K562 (cell line): ENCODE measurements at regions not wholly inside any gene's neighbourhood (a gene's known extent, or its start where the extent isn't known, plus 50 kb on each side); places are given as distances from the start of the nearest gene placed in this dataset.

ENCODE experiments used
- ATAC-seq: fragments of 200-7000 bp; cut with Tn5 transposase; 3 replicates; pipeline ENCODE4 v1.9.1; 2020; ENCODE audit warnings: moderate library complexity
- BruUV-seq: library from RNA; stranded (reverse); fragments of 400-500 nt; replicated peaks from 2 replicates; lab custom pipeline; 2021; lab: Mats Ljungman, UMichigan
- CTCF ChIA-PET: fragments of 300-600 bp; formaldehyde crosslinking; extraction: SDS; loops from one replicate; lab custom pipeline; 2021; ENCODE audit warnings: low intra/inter-chr PET ratio; lab: Yijun Ruan, JAX
- POLR2A ChIA-PET: fragments of 300-600, 350-650 bp; sonication (Branson Sonifier 250); formaldehyde crosslinking; extraction: SDS; loops from one replicate; lab custom pipeline; 2021; ENCODE audit warnings: antibody characterized with exemption, inconsistent platforms; lab: Yijun Ruan, JAX
- DNase-seq, 4 experiments: peaks; one replicate each; pipeline versions ENCODE4 v3.0.0 to v3.0.0-alpha.2; 2011 to 2018; ENCODE audit warnings: low spot score in 3 of 4, mixed read lengths in 3 of 4; ENCODE audit errors: extremely low read depth in 1 of 4
- FAIRE-seq: peaks from 2 replicates; lab custom pipeline; 2011; peaks lifted over from hg19 to GRCh38; lab: Jason Lieb, UNC
- H2AFZ ChIP-seq: 2 replicates; pipeline ENCODE4 v1.6.0; 2011; ENCODE audit warnings: low read depth, low read length, control low read depth, inconsistent platforms
- H3K27ac ChIP-seq: fragments of 200-600 bp; 3 replicates; pipeline ENCODE4 v1.8.0; 2011; ENCODE audit warnings: low read depth, mild to moderate bottlenecking, control low read depth, inconsistent platforms, low read length, moderate library complexity, mixed read lengths; ENCODE audit errors: extremely low read depth
- H3K27me3 ChIP-seq, 2 experiments: fragments of 300-600 bp in 1 of 2; 2 replicates in 1 of 2; 3 replicates in 1 of 2; pipeline versions ENCODE4 v1.6.0 to v1.8.0; 2011; ENCODE audit warnings: inconsistent platforms in 2 of 2, low read length in 2 of 2, mild to moderate bottlenecking in 1 of 2, mixed read lengths in 1 of 2, moderate library complexity in 1 of 2; ENCODE audit not compliant: control insufficient read depth in 2 of 2, insufficient read depth in 2 of 2
- H3K36me3 ChIP-seq: fragments of 300-600 bp; 3 replicates; pipeline ENCODE4 v1.8.0; 2011; ENCODE audit warnings: mild to moderate bottlenecking, low read length, inconsistent platforms; ENCODE audit not compliant: control insufficient read depth, insufficient read depth
- H3K4me1 ChIP-seq, 2 experiments: fragments of 200-600 bp in 1 of 2; replicated peaks in 1 of 2; 2 replicates in 1 of 2; 3 replicates in 1 of 2; pipeline versions ENCODE4 v1.5.1 to v1.8.0; 2011; ENCODE audit warnings: inconsistent platforms in 2 of 2, low read length in 2 of 2, mild to moderate bottlenecking in 1 of 2, mixed read lengths in 1 of 2, moderate library complexity in 1 of 2; ENCODE audit not compliant: control insufficient read depth in 2 of 2, insufficient read depth in 2 of 2
- H3K4me2 ChIP-seq: 2 replicates; pipeline ENCODE4 v1.6.1; 2011; ENCODE audit warnings: low read length, control low read depth, inconsistent platforms, mixed read lengths; ENCODE audit not compliant: insufficient read depth
- H3K4me3 ChIP-seq: fragments of 200-600 bp; sonication (generic), shearing (Covaris generic); 2 replicates; pipeline ENCODE4 v1.5.1; 2016; ENCODE audit warnings: control low read depth, inconsistent platforms
- H3K79me2 ChIP-seq: fragments of 200-600 bp; 3 replicates; pipeline ENCODE4 v1.8.0; 2011; ENCODE audit warnings: low read length, inconsistent platforms; ENCODE audit not compliant: control insufficient read depth, insufficient read depth
- H3K9ac ChIP-seq, 2 experiments: 2 replicates each; pipeline versions ENCODE4 v1.6.0 to v1.6.1; 2011; ENCODE audit warnings: low read depth in 2 of 2, low read length in 2 of 2, control low read depth in 1 of 2, inconsistent platforms in 1 of 2, mild to moderate bottlenecking in 1 of 2, mixed read lengths in 1 of 2; ENCODE audit not compliant: insufficient read depth in 1 of 2
- H3K9me1 ChIP-seq: one replicate; pipeline ENCODE4 v1.6.0; 2011; ENCODE audit warnings: inconsistent platforms, mild to moderate bottlenecking, low read length, moderate library complexity; ENCODE audit not compliant: control insufficient read depth, insufficient read depth
- H3K9me3 ChIP-seq: replicated peaks from 2 replicates; pipeline ENCODE4 v1.5.1; 2011; ENCODE audit warnings: low read depth, low read length, inconsistent platforms; ENCODE audit not compliant: control insufficient read depth, insufficient read depth
- H4K20me1 ChIP-seq: replicated peaks from 2 replicates; pipeline ENCODE4 v1.6.1; 2011; ENCODE audit warnings: low read length, inconsistent platforms, mixed read lengths; ENCODE audit not compliant: control insufficient read depth, insufficient read depth
- ATF4 ChIP-seq: fragments of 450-650 bp; formaldehyde crosslinking; IDR thresholded peaks from 2 replicates; pipeline ENCODE4 v1.4.0; 2022; ENCODE audit warnings: mild to moderate bottlenecking, moderate library complexity
- CEBPZ ChIP-seq: fragments of 150-350 bp; IDR thresholded peaks from 2 replicates; pipeline ENCODE4 v1.6.1; 2014; ENCODE audit warnings: low read depth, mild to moderate bottlenecking, low read length, borderline replicate concordance
- EP400 ChIP-seq: fragments of 450-650 bp; IDR thresholded peaks from 2 replicates; pipeline ENCODE4 v1.6.1; 2017; ENCODE audit warnings: antibody characterized with exemption, mild to moderate bottlenecking, moderate library complexity
- KDM4B ChIP-seq, 2 experiments: fragments of 450-650 bp in 1 of 2; sonication (generic) in 1 of 2; IDR thresholded peaks; 2 replicates each; pipeline ENCODE4 v1.6.1; 2016 to 2017; ENCODE audit warnings: borderline replicate concordance in 2 of 2, antibody characterized with exemption in 1 of 2, low read depth in 1 of 2, mild to moderate bottlenecking in 1 of 2
- MAFG ChIP-seq: fragments of 450-650 bp; conservative IDR thresholded peaks from 2 replicates; pipeline ENCODE4 v1.6.1; 2016; ENCODE audit warnings: missing genetic modification characterization, missing compliant biosample characterization
- MAZ ChIP-seq, 2 experiments: fragments of 450-650 bp in 1 of 2; sonication (generic) in 1 of 2; formaldehyde crosslinking; IDR thresholded peaks in 1 of 2; conservative IDR thresholded peaks in 1 of 2; 2 replicates each; pipeline versions ENCODE4 v1.4.0 to v1.5.0; 2020; ENCODE audit warnings: mild to moderate bottlenecking in 1 of 2, missing genetic modification reagents in 1 of 2
- PHF8 ChIP-seq: fragments of 200-600 bp; sonication (generic); IDR thresholded peaks from 2 replicates; pipeline ENCODE4 v1.6.1; 2012; ENCODE audit warnings: mixed run types, mild to moderate bottlenecking, inconsistent platforms, low read length, moderate library complexity, borderline replicate concordance
- POLR2AphosphoS5 ChIP-seq: IDR thresholded peaks from 2 replicates; pipeline ENCODE4 v1.6.1; 2011; ENCODE audit warnings: mild to moderate bottlenecking, low read depth, low read length, moderate library complexity; ENCODE audit not compliant: control insufficient read depth, insufficient read depth
- SMAD3 ChIP-seq: fragments of 450-650 bp; formaldehyde crosslinking; conservative IDR thresholded peaks from 2 replicates; pipeline ENCODE4 v1.4.0; 2020; ENCODE audit warnings: mild to moderate bottlenecking
- TGIF2 ChIP-seq: sonication (generic); formaldehyde crosslinking; IDR thresholded peaks from 2 replicates; pipeline ENCODE4 v1.8.1; 2022; ENCODE audit warnings: mild to moderate bottlenecking, missing genetic modification reagents, moderate library complexity
- ZNF41 ChIP-seq: fragments of 250-450 bp; sonication (Bioruptor Pico); conservative IDR thresholded peaks from 2 replicates; pipeline ENCODE4 v1.4.0; 2020; ENCODE audit warnings: mild to moderate bottlenecking
- WGBS: fragments of 100-300 bp; shearing (Covaris generic); methylation state at CpG from one replicate; pipeline ENCODE4 v1.1.6; 2016; ENCODE audit warnings: low coverage, mixed read lengths; ENCODE audit not compliant: insufficient coverage; ENCODE audit errors: missing lambda C conversion rate; 5-methylcytosine and 5-hydroxymethylcytosine counted together
- in situ Hi-C: fragments of 300-500 bp; cut with MboI; formaldehyde crosslinking; loops from 4 replicates; pipeline ENCODE4 v1.15.0; 2018; ENCODE audit warnings: inconsistent platforms, mixed read lengths
- intact Hi-C: fragments of 100-400 bp; cut with micrococcal nuclease; formaldehyde crosslinking; loops from 2 replicates; pipeline ENCODE4 v1.14.2; 2022

GRCh38 chr2:138110453-138111083 is 146.3 kb downstream of the HNMT start:
- Histone ChIP-seq H3K27me3 (no peaks in the 10 kb centered on the region), H3K4me3 (no peak overlapping the region), H4K20me1 (no peaks in the 10 kb centered on the region), H3K36me3 (no peaks in the 10 kb centered on the region), H3K9me3 (no peaks in the 10 kb centered on the region), H3K79me2 (no peaks in the 10 kb centered on the region), H3K9me1 (no peaks in the 10 kb centered on the region), H3K27ac (no peak overlapping the region), H3K4me1 (no peaks in the 10 kb centered on the region), H3K4me2 (no peak overlapping the region), H3K9ac (no peak overlapping the region), H2AFZ (no peak overlapping the region)
- intact Hi-C loops: no loop called here
- no TSS peak for BruUV-seq
- ChIA-PET POLR2A (no interaction called here), CTCF (no interaction called here)
- DNase-seq (no peak), FAIRE-seq (no peak), ATAC-seq (no peak)
- no peak for TF ChIP-seq MAZ (CRISPR knock-in tag; conservative IDR thresholded peaks at IDR 0.05 in 1 of 2, IDR thresholded peaks at IDR 0.05 in 1 of 2)
- no peak for TF ChIP-seq ZNF41
- in situ Hi-C loops: no loop called here
- 6% methylated on average over 2 of the region's 2 CpGs for WGBS

GRCh38 chr2:138112536-138112935 is 148.3 kb downstream of the HNMT start:
- Histone ChIP-seq H3K9ac (no peak overlapping the region), H2AFZ (no peak overlapping the region), H3K27me3 (no peaks in the 10 kb centered on the region), H3K4me3 (no peak overlapping the region), H3K9me1 (no peaks in the 10 kb centered on the region), H3K79me2 (no peaks in the 10 kb centered on the region), H3K9me3 (no peaks in the 10 kb centered on the region), H4K20me1 (no peaks in the 10 kb centered on the region), H3K4me2 (no peak overlapping the region), H3K27ac (no peak overlapping the region), H3K36me3 (no peaks in the 10 kb centered on the region), H3K4me1 (no peaks in the 10 kb centered on the region)
- ChIA-PET CTCF (no interaction called here), POLR2A (no interaction called here)
- BruUV-seq: no TSS peak
- intact Hi-C loops (no loop called here), in situ Hi-C loops (no loop called here)
- FAIRE-seq: no peak
- no peak for ATAC-seq
- no peak for DNase-seq
- WGBS: 8% methylated on average over 1 of the region's 1 CpG
- TF ChIP-seq SMAD3 (CRISPR knock-in tag) (no peak), EP400 (no peak), MAFG (tag) (no peak), POLR2AphosphoS5 (no peak), TGIF2 (no peak), PHF8 (no peak), CEBPZ (no peak), ATF4 (CRISPR knock-in tag) (no peak), KDM4B (IDR thresholded peaks at IDR 0.05; ENCODE audit: borderline replicate concordance in 2 of 2, low read depth in 1 of 2) (no peak)
